Stimulated activated memory B cell treated with anti-CD40 and anti-IgM and Interleukin-4, amounts not matched to agents 10 μg/mL and 1 μg/mL and 100 μg/mL, for 72 hours (primary cell): ENCODE measurements at regions not wholly inside any gene's neighbourhood (a gene's known extent, or its start where the extent isn't known, plus 50 kb on each side); places are given as distances from the start of the nearest gene placed in this dataset.
"Not testable (repeated sequence)": the region's sequence is repeated elsewhere in the genome, so short reads cannot be mapped to it uniquely, and the experiment has no call there.

Source experiments
- ATAC-seq: fragments of 150-1000 bp; cut with Tn5 transposase; 2 replicates; pipeline ENCODE4 v1.10.0; 2021
- H3K27ac Mint-ChIP-seq: one replicate; pipeline ENCODE4 v1.8.0; 2022; ENCODE audit warnings: mild to moderate bottlenecking, mixed read lengths
- H3K27me3 Mint-ChIP-seq: one replicate; pipeline ENCODE4 v1.8.0; 2022; ENCODE audit warnings: mixed read lengths
- H3K36me3 Mint-ChIP-seq: one replicate; pipeline ENCODE4 v1.8.0; 2022; ENCODE audit warnings: mixed read lengths
- H3K4me1 Mint-ChIP-seq: one replicate; pipeline ENCODE4 v1.8.0; 2022; ENCODE audit warnings: mixed read lengths
- H3K4me3 Mint-ChIP-seq: one replicate; pipeline ENCODE4 v1.8.0; 2022; ENCODE audit warnings: mild to moderate bottlenecking, moderate library complexity, mixed read lengths
- H3K9me3 Mint-ChIP-seq: one replicate; pipeline ENCODE4 v1.8.0; 2022; ENCODE audit warnings: mixed read lengths

- no peaks in the 10 kb centered on the region for H3K4me1 Mint-ChIP-seq
- no peak overlapping the region for H3K27ac Mint-ChIP-seq
- H3K9me3 Mint-ChIP-seq = peaks cover 15% of the 10 kb centered on the region
- ATAC-seq = no peak
- no peak overlapping the region for H3K4me3 Mint-ChIP-seq
- peaks cover 5% of the 10 kb centered on the region for H3K36me3 Mint-ChIP-seq
- no peaks in the 10 kb centered on the region for H3K27me3 Mint-ChIP-seq
Observed at GRCh38 chr6:122246906-122247658, 152.4 kb upstream of the HSF2 start.

GRCh38 chr6:122248001-122248669 is 151.3 kb upstream of the HSF2 start:
- Mint-ChIP-seq H3K4me1 (no peaks in the 10 kb centered on the region), H3K36me3 (peaks cover 5% of the 10 kb centered on the region), H3K9me3 (peaks cover 15% of the 10 kb centered on the region), H3K4me3 (no peak overlapping the region), H3K27ac (no peak overlapping the region), H3K27me3 (no peaks in the 10 kb centered on the region)
- ATAC-seq = peak; percentile 36

- Mint-ChIP-seq H3K4me3 (no peak overlapping the region), H3K36me3 (no peaks in the 10 kb centered on the region), H3K27ac (no peak overlapping the region), H3K4me1 (no peaks in the 10 kb centered on the region), H3K9me3 (peaks cover 9% of the 10 kb centered on the region), H3K27me3 (no peaks in the 10 kb centered on the region)
- ATAC-seq = no peak
Observed at GRCh38 chr6:122248844-122249243, 150.6 kb upstream of the HSF2 start.

- H3K4me3 Mint-ChIP-seq = no peak overlapping the region
- H3K4me1 Mint-ChIP-seq = no peaks in the 10 kb centered on the region
- no peaks in the 10 kb centered on the region for H3K9me3 Mint-ChIP-seq
- no peaks in the 10 kb centered on the region for H3K36me3 Mint-ChIP-seq
- ATAC-seq = no peak
- H3K27me3 Mint-ChIP-seq = no peaks in the 10 kb centered on the region
- H3K27ac Mint-ChIP-seq = no peak overlapping the region
Observed at GRCh38 chr6:122258839-122259238, 140.6 kb upstream of the HSF2 start.

- H3K9me3 Mint-ChIP-seq = peaks cover 3% of the 10 kb centered on the region
- no peak for ATAC-seq
- H3K27ac Mint-ChIP-seq = no peak overlapping the region
- no peaks in the 10 kb centered on the region for H3K36me3 Mint-ChIP-seq
- no peaks in the 10 kb centered on the region for H3K4me1 Mint-ChIP-seq
- no peaks in the 10 kb centered on the region for H3K27me3 Mint-ChIP-seq
- H3K4me3 Mint-ChIP-seq = no peak overlapping the region
Observed at GRCh38 chr6:122264557-122264956, 134.9 kb upstream of the HSF2 start.

- Mint-ChIP-seq H3K4me3 (no peak overlapping the region), H3K9me3 (peaks cover 3% of the 10 kb centered on the region), H3K36me3 (no peaks in the 10 kb centered on the region), H3K27me3 (no peaks in the 10 kb centered on the region), H3K4me1 (no peaks in the 10 kb centered on the region), H3K27ac (no peak overlapping the region)
- ATAC-seq = no peak
Observed at GRCh38 chr6:122265755-122266154, 133.7 kb upstream of the HSF2 start.

GRCh38 chr6:122268394-122268793 is 131.1 kb upstream of the HSF2 start:
- no peaks in the 10 kb centered on the region for H3K36me3 Mint-ChIP-seq

GRCh38 chr6:122276637-122277036 is 122.8 kb upstream of the HSF2 start:
- H3K27me3 Mint-ChIP-seq = no peaks in the 10 kb centered on the region
- ATAC-seq = no peak
- no peaks in the 10 kb centered on the region for H3K4me1 Mint-ChIP-seq
- H3K27ac Mint-ChIP-seq = no peak overlapping the region
- no peaks in the 10 kb centered on the region for H3K36me3 Mint-ChIP-seq
- H3K4me3 Mint-ChIP-seq = no peak overlapping the region
- no peaks in the 10 kb centered on the region for H3K9me3 Mint-ChIP-seq

More at GRCh38 chr6:122268394-122268793, 131.1 kb upstream of the HSF2 start:
- H3K4me3 Mint-ChIP-seq = no peak overlapping the region
- peaks cover 3% of the 10 kb centered on the region for H3K9me3 Mint-ChIP-seq
- H3K27ac Mint-ChIP-seq = no peak overlapping the region
- no peaks in the 10 kb centered on the region for H3K27me3 Mint-ChIP-seq
- H3K4me1 Mint-ChIP-seq = no peaks in the 10 kb centered on the region
- ATAC-seq = no peak

GRCh38 chr6:122280105-122281021 is 119.1 kb upstream of the HSF2 start:
- ATAC-seq, H3K4me1 Mint-ChIP-seq, H3K27me3 Mint-ChIP-seq, H3K4me3 Mint-ChIP-seq, H3K36me3 Mint-ChIP-seq, H3K9me3 Mint-ChIP-seq, H3K27ac Mint-ChIP-seq: not testable (repeated sequence)

GRCh38 chr6:122283884-122284283 is 115.6 kb upstream of the HSF2 start:
- Mint-ChIP-seq H3K27ac (no peak overlapping the region), H3K27me3 (no peaks in the 10 kb centered on the region), H3K4me1 (no peaks in the 10 kb centered on the region)

GRCh38 chr6:122284848-122285247 is 114.6 kb upstream of the HSF2 start:
- Mint-ChIP-seq H3K27me3 (no peaks in the 10 kb centered on the region), H3K27ac (no peak overlapping the region), H3K36me3 (no peaks in the 10 kb centered on the region), H3K9me3 (no peaks in the 10 kb centered on the region), H3K4me1 (no peaks in the 10 kb centered on the region), H3K4me3 (no peak overlapping the region)
- no peak for ATAC-seq

More at GRCh38 chr6:122283884-122284283, 115.6 kb upstream of the HSF2 start:
- ATAC-seq = no peak
- Mint-ChIP-seq H3K4me3 (no peak overlapping the region), H3K9me3 (no peaks in the 10 kb centered on the region), H3K36me3 (no peaks in the 10 kb centered on the region)

- Mint-ChIP-seq H3K9me3 (no peaks in the 10 kb centered on the region), H3K27me3 (no peaks in the 10 kb centered on the region), H3K36me3 (no peaks in the 10 kb centered on the region), H3K4me3 (no peak overlapping the region), H3K4me1 (no peaks in the 10 kb centered on the region), H3K27ac (no peak overlapping the region)
- ATAC-seq = no peak
Observed at GRCh38 chr6:122285292-122285913, 114.0 kb upstream of the HSF2 start.

- Mint-ChIP-seq H3K9me3 (no peaks in the 10 kb centered on the region), H3K27me3 (no peaks in the 10 kb centered on the region), H3K36me3 (no peaks in the 10 kb centered on the region), H3K27ac (no peak overlapping the region), H3K4me3 (no peak overlapping the region), H3K4me1 (no peaks in the 10 kb centered on the region)
- ATAC-seq = no peak
Observed at GRCh38 chr6:122286512-122286911, 112.9 kb upstream of the HSF2 start.

- H3K27me3 Mint-ChIP-seq = no peaks in the 10 kb centered on the region
- ATAC-seq = no peak
Observed at GRCh38 chr6:122289762-122290539, 109.5 kb upstream of the HSF2 start.

More at GRCh38 chr6:122289762-122290539, 109.5 kb upstream of the HSF2 start:
- no peak overlapping the region for H3K27ac Mint-ChIP-seq
- no peaks in the 10 kb centered on the region for H3K36me3 Mint-ChIP-seq
- no peaks in the 10 kb centered on the region for H3K9me3 Mint-ChIP-seq
- no peak overlapping the region for H3K4me3 Mint-ChIP-seq
- no peaks in the 10 kb centered on the region for H3K4me1 Mint-ChIP-seq
